GM12865 (cell line): ENCODE measurements at regions not wholly inside any gene's neighbourhood (a gene's known extent, or its start where the extent isn't known, plus 50 kb on each side); places are given as distances from the start of the nearest gene placed in this dataset.

Source experiments
- DNase-seq: peaks from one replicate; pipeline ENCODE4 v3.0.0; 2010; ENCODE audit warnings: low read depth
- H3K4me3 ChIP-seq: 2 replicates; pipeline ENCODE4 v1.5.1; 2011; ENCODE audit warnings: mild to moderate bottlenecking, low read depth, low read length, control low read depth
- CTCF ChIP-seq: IDR thresholded peaks from 2 replicates; pipeline ENCODE4 v1.5.1; 2011; ENCODE audit warnings: low read length, control low read depth, low read depth, inconsistent platforms; ENCODE audit not compliant: insufficient read depth; ENCODE audit errors: missing control alignments

GRCh38 chr11:43116071-43116470 lies 195.7 kb upstream of the API5 start:
- no peak for TF ChIP-seq CTCF
- DNase-seq: no peak
- H3K4me3 ChIP-seq: no peak overlapping the region

- no peak for TF ChIP-seq CTCF
- H3K4me3 ChIP-seq: no peak overlapping the region
- DNase-seq: no peak
These were observed 192.4 kb upstream of the API5 start for GRCh38 chr11:43119275-43119970.

GRCh38 chr11:43122546-43122945 lies 189.2 kb upstream of the API5 start:
- no peak for TF ChIP-seq CTCF
- DNase-seq: no peak

GRCh38 chr11:43123443-43123842 lies 188.4 kb upstream of the API5 start:
- no peak for TF ChIP-seq CTCF
- DNase-seq: no peak
- H3K4me3 ChIP-seq: no peak overlapping the region

More at GRCh38 chr11:43122546-43122945, 189.2 kb upstream of the API5 start:
- H3K4me3 ChIP-seq: no peak overlapping the region

GRCh38 chr11:43124272-43124935 lies 187.4 kb upstream of the API5 start:
- TF ChIP-seq CTCF: no peak
- no peak for DNase-seq
- no peak overlapping the region for H3K4me3 ChIP-seq

GRCh38 chr11:43129329-43129728 lies 182.5 kb upstream of the API5 start:
- H3K4me3 ChIP-seq: no peak overlapping the region
- no peak for TF ChIP-seq CTCF
- no peak for DNase-seq
